ENCODE measurements at regions not wholly inside any gene's neighbourhood (a gene's known extent, or its start where the extent isn't known, plus 50 kb on each side); places are given as distances from the start of the nearest gene placed in this dataset.

DNA sequence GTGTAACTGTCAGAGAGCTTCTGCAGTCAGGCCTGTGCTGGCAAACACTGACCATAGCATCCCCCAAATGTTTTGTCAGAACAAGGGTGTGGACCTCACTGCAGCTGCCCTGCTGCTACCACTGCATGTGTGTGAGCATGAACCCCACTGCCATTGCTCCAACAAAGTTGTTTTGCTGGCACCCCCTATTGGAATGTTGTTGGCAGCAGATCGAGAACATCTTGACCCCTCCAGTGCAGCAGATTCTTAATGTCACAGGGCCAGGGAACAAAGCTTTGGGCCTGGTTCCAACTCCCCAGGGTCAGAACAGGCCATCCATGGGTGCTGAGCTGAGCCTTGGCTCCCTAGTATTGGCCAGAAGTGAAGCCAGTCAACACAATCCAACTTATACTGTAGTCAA lies 1537.4 kb downstream of the NCAM2 start:
- Mint-ChIP-seq H3K4me1 (ENCODE audit: low read depth) (no peaks in the 10 kb centered on the region), H3K36me3 (ENCODE audit: low read depth) (no peaks in the 10 kb centered on the region), H3K4me3 (no peak overlapping the region), H3K27ac (no peak overlapping the region), H3K27me3 (no peaks in the 10 kb centered on the region), H3K9me3 (peaks cover 13% of the 10 kb centered on the region)
- DNase-seq (no peak), ATAC-seq (ENCODE audit: poor library complexity) (no peak)
- no peak for TF ChIP-seq CTCF (IDR thresholded peaks at IDR 0.05)
- H3K27me3 ChIP-seq (ENCODE audit: control insufficient read depth in 1 of 2, insufficient read depth in 2 of 2, low read length in 2 of 2): no peaks in the 10 kb centered on the region
- intact Hi-C loops (cut with DNase I, micrococcal nuclease): no loop called here
- no peaks in the 10 kb centered on the region for H3K36me3 ChIP-seq (ENCODE audit: insufficient read depth, low read length)
- ChIA-PET POLR2A (no interaction called here), CTCF (no interaction called here)
- no peak overlapping the region for H3K4me3 ChIP-seq (ENCODE audit: low read length)
- peaks cover 5 to 9% of the 10 kb centered on the region in 2 experiments for H3K9me3 ChIP-seq (ENCODE audit: control insufficient read depth in 1 of 2, insufficient read depth in 1 of 2, low read length in 2 of 2)
- H3K27ac ChIP-seq (ENCODE audit: low read depth in 1 of 2, low read length in 2 of 2): no peak overlapping the region
- H3K4me1 ChIP-seq (ENCODE audit: insufficient read depth, low read length): no peaks in the 10 kb centered on the region

GRCh38 chr21:22536509-22536908 lies 1538.3 kb downstream of the NCAM2 start:
- CTCF ChIA-PET: no interaction called here
- ATAC-seq (ENCODE audit: poor library complexity): no peak

DNA sequence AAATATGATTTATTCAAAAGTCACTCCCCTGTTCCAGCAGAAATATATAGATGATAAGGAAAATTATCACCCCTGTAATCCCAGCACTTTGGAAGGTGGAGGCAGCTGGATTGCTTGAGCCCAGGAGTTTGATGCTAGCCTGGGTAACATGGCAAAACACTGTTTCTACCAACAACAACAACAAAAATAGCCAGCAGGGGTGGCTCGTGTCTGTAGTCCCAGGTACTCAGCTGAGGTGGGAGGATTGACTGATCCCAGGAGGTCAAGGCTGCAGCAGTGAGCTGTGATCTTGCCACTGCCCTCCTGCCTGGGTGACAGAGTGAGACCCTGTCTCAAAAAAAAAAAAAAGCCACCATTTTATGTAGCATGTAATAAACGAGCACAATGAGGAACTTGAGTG lies 1546.5 kb downstream of the NCAM2 start:
- CTCF ChIA-PET: no interaction called here
- no peak for DNase-seq
- no peaks in the 10 kb centered on the region for H3K4me1 Mint-ChIP-seq (ENCODE audit: low read depth)
- Histone ChIP-seq H3K9me3 (ENCODE audit: control insufficient read depth in 1 of 2, insufficient read depth in 1 of 2, low read length in 2 of 2) (peaks cover 0 to 4% of the 10 kb centered on the region in 2 experiments), H3K4me3 (ENCODE audit: low read length) (no peak overlapping the region), H3K36me3 (ENCODE audit: insufficient read depth, low read length) (no peaks in the 10 kb centered on the region), H3K27me3 (ENCODE audit: control insufficient read depth in 1 of 2, insufficient read depth in 2 of 2, low read length in 2 of 2) (no peaks in the 10 kb centered on the region), H3K27ac (ENCODE audit: low read depth in 1 of 2, low read length in 2 of 2) (no peak overlapping the region), H3K4me1 (ENCODE audit: insufficient read depth, low read length) (no peaks in the 10 kb centered on the region)
- no peaks in the 10 kb centered on the region for H3K36me3 Mint-ChIP-seq (ENCODE audit: low read depth)
- TF ChIP-seq CTCF (IDR thresholded peaks at IDR 0.05): no peak
- intact Hi-C loops (cut with DNase I, micrococcal nuclease): no loop called here
- peaks cover 7% of the 10 kb centered on the region for H3K9me3 Mint-ChIP-seq
- no peaks in the 10 kb centered on the region for H3K27me3 Mint-ChIP-seq
- ATAC-seq (ENCODE audit: poor library complexity): no peak
- no peak overlapping the region for H3K4me3 Mint-ChIP-seq
- H3K27ac Mint-ChIP-seq: no peak overlapping the region
- POLR2A ChIA-PET: no interaction called here

More at GRCh38 chr21:22536509-22536908, 1538.3 kb downstream of the NCAM2 start:
- no peaks in the 10 kb centered on the region for H3K36me3 Mint-ChIP-seq (ENCODE audit: low read depth)
- H3K4me3 Mint-ChIP-seq: no peak overlapping the region
- H3K27ac Mint-ChIP-seq: no peak overlapping the region
- no peaks in the 10 kb centered on the region for H3K27me3 Mint-ChIP-seq
- POLR2A ChIA-PET: no interaction called here
- Histone ChIP-seq H3K36me3 (ENCODE audit: insufficient read depth, low read length) (no peaks in the 10 kb centered on the region), H3K27ac (ENCODE audit: low read depth in 1 of 2, low read length in 2 of 2) (no peak overlapping the region), H3K4me1 (ENCODE audit: insufficient read depth, low read length) (no peaks in the 10 kb centered on the region), H3K27me3 (ENCODE audit: control insufficient read depth in 1 of 2, insufficient read depth in 2 of 2, low read length in 2 of 2) (no peaks in the 10 kb centered on the region), H3K9me3 (ENCODE audit: control insufficient read depth in 1 of 2, insufficient read depth in 1 of 2, low read length in 2 of 2) (peaks cover 5 to 9% of the 10 kb centered on the region in 2 experiments), H3K4me3 (ENCODE audit: low read length) (no peak overlapping the region)
- no peak for TF ChIP-seq CTCF (IDR thresholded peaks at IDR 0.05)
- H3K9me3 Mint-ChIP-seq: peaks cover 13% of the 10 kb centered on the region
- DNase-seq: no peak
- intact Hi-C loops (cut with DNase I, micrococcal nuclease): no loop called here
- no peaks in the 10 kb centered on the region for H3K4me1 Mint-ChIP-seq (ENCODE audit: low read depth)

Measured in CD4-positive, alpha-beta T cell (primary cell).